Smooth muscle cell of the brain vasculature (primary cell): ENCODE measurements at regions not wholly inside any gene's neighbourhood (a gene's known extent, or its start where the extent isn't known, plus 50 kb on each side); places are given as distances from the start of the nearest gene placed in this dataset.
A peak's percentile ranks its signal among the peaks of the same experiment; 100 is the strongest.
"Not testable (repeated sequence)": the region's sequence is repeated elsewhere in the genome, so short reads cannot be mapped to it uniquely, and the experiment has no call there.

Source experiments
- DNase-seq: peaks from one replicate; pipeline ENCODE4 v3.0.0-alpha.2; 2012; ENCODE audit warnings: low read depth, low spot score

DNA sequence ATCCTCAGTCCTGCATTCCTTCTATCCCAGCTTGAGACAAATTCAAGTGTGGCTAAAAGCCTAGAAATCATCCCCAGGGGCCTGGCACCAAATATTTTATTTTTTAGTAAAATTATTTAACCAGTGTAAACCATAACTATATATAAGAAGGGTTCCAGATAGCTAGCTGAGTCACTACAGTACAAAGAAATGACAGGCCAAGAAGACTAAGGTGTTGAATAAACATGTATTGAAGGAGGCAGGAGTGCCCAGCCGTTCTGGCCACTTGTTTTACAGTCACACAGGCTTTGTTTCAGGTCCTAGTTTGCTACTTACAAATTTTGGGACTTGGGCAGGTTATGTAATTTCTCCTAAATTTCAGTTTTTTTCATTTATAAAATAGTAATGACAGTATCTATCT lies 225.9 kb upstream of the PITX2 start:
- DNase-seq = no peak

DNA sequence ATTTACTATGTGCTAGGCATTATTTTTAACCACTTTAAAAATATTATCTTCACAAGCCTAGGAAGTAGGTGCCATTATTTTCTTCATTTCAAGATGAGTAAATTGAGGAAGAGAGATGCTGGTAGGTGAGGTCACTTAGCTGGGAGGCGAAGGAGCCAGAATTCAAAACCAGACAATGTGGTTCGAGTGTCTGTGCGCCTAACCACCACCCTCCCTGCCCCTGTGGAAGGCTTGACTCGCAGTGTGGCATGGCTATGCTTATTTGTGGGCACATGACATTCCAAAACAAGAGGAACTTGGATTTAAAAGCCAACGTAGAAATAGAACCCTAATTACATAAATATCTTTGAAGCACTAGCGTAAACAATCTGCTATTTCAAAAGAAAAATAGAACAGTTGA lies 226.6 kb upstream of the PITX2 start:
- no peak for DNase-seq

DNA sequence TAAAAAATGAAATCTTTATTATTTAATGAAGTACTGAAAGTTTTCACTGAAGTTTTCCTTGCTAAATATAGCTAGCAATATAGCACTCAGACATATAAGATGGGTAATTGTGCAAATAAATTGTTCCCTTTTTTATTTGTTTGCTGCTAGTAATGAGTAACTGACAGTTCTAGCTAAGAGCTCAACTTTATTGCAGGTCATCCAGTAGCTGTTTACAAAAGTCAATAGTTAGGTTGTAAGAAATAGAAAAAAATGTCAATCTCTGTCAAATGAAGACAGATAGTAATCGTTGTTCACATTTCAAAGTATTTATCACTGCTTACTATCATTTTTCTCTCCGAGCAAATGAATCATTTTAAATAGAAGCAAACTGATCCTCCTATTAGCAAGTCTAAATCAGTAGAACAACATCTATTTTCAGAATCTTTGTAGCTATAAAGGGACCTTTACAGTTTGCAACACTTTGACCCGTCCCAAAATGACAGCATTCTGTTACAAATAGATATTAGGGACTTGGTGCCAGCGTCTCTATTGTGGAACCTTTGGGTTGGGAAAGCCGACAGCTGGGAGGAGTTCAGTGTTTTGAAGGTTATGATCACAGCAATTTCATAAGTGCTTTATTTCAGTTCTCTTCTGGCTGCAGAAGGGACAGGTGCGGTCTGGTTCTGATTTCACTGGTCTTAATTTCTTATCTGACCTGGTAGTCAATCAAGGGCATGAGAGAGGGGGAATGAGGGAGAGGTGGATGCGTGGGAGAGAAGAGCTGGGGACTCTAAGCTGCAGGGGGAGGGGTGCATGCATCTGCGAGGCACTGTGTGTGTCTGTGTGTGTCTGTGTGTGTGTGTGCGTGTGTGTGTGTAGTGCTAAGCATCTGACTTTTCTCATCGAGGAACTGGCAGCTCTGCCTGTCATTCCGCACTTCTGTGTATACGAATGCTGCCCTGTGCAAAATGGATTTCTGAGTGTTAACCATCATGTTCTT lies 227.9 kb upstream of the PITX2 start:
- DNase-seq = no peak

GRCh38 chr4:110851989-110852388 lies 229.1 kb upstream of the PITX2 start:
- DNase-seq = no peak

GRCh38 chr4:110852793-110853192 lies 229.9 kb upstream of the PITX2 start:
- no peak for DNase-seq

GRCh38 chr4:110853242-110853641 lies 230.4 kb upstream of the PITX2 start:
- DNase-seq = no peak

- DNase-seq = peak; percentile 29
Observed at GRCh38 chr4:110854021-110854678, 231.3 kb upstream of the PITX2 start.

GRCh38 chr4:110860125-110860524 lies 237.2 kb upstream of the PITX2 start:
- DNase-seq = no peak

GRCh38 chr4:110860901-110861300 lies 238.0 kb upstream of the PITX2 start:
- DNase-seq = no peak

DNA sequence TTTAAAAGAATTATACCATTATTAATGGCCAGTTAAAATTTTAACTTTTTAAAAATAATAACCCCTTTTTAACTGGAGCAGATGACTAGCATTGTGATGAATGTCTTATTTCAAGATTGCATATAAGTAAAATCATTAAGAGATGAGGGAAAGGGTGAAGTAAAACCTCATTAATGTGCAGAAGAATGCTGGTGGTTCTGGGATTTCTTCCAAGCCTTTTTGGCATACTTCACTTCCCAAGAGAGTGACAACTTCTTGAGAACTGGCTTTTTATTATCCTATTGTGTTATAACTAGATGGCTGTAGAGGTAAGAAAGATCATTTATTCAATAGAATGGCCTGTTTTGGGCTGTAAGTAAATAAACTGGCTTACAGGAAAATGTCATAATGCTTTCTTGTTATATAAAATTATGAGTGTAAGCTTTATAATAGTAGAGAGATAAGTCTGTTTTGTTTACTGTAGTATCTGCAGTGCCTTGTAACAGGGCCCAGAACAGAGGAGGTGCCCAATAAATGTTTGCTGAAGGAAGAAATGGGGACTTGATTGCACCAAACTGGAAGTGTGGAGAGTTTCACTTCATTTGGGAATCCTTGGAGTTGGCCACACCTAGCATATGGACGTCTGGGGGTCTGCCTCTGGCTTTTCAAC lies 242.9 kb upstream of the PITX2 start:
- no peak for DNase-seq

- no peak for DNase-seq
Observed at GRCh38 chr4:110867251-110867960, 244.5 kb upstream of the PITX2 start.

DNA sequence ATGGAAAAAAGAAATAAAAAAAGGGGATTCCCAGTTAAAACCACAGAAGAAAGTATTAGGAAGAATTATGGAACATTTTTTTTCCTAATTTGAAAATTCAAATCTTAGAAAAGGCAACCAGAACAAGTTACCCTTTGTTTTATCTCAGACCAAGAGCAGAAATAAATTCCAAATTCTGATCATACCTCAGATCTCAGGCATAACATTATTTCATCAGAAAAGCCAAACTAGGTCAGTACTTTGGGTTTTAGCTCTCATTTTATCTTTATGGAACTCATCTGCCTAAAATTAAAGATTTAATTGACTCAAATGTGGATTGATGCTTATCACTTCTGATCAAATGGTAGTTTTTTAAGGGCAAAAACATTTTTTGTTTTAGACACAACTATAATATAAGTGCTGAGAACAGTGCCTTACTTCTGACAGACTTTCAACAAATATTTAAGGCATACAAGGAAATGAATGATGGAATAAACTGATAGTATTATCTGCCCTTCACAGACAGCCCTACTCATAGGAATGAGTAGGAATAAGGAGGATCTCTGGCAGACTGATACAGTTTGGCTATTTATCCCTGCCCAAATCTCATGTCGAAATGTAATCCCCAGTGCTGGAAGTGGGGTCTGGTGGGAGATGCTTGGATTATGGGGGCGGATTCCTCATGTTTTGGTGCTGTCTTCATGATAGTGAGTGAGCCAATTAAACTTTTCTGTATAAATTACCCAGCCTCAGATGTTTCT lies 245.3 kb upstream of the PITX2 start:
- no peak for DNase-seq

DNA sequence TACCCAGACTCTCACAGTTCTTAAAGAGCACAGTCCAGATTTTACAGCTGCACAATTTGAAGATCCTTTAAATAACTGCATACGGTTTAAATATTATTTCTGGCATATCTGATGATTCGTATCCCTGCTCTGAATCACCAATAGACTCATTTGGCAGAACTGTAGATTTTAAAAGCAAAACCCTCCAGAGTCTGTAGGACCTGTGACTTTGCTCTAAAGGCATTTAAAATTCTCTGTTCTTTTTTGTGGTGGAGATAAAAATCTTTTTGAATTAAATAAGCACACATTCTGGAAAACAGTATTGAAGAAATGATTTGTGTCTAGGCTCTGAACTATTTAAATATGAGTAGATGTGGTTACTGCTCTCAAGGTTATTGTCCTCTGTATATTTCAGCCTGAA lies 246.2 kb upstream of the PITX2 start:
- DNase-seq = no peak

DNA sequence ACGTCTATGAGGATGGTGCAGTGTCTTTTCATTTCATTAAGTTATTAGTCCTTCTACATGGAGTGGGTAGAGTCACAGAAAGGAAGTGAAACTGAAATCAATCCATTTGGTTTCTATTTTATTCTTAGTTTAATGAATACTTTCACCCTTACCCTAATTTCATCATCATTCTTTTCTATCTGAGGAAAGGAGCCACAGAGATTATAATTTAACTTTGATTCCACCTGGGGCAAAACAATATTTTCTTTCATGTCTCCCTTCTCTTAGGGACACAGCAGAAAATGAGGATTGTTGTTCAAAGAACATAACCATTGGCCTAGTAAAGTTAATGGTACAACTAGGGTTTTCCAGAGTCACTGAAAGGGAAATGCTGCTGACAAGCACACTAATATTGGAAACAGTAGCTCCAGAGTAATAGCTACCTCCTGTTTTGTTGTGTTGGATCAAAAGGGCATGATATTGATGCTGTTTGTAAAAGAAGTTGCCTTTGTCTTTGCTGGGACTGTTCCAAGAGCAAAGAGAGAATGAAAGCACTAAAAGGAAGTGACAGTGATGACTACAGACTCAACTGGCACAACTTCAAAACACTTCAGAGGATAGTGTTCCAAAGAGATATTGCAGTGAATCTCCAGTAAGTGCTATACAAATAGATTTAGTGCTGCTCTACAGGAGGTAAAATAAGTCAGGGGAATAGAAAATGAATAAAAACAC lies 247.1 kb upstream of the PITX2 start:
- peak; percentile 31 for DNase-seq

DNA sequence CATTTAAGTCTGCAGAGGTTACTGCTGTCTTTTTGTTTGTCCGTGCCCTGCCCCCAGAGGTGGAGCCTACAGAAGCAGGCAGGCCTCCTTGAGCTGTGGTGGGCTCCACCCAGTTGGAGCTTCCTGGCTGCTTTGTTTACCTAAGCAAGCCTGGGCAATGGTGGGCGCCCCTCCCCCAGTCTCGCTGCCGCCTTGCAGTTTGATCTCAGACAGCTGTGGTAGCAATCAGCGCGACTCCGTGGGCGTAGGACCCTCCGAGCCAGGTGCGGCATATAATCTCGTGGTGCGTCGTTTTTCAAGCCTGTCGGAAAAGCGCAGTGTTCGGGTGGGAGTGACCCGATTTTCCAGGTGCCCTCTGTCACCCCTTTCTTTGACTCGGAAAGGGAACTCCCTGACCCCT lies 253.3 kb upstream of the PITX2 start:
- DNase-seq = not testable (repeated sequence)

- DNase-seq = no peak
Observed at GRCh38 chr4:110876866-110877265, 254.0 kb upstream of the PITX2 start.

DNA sequence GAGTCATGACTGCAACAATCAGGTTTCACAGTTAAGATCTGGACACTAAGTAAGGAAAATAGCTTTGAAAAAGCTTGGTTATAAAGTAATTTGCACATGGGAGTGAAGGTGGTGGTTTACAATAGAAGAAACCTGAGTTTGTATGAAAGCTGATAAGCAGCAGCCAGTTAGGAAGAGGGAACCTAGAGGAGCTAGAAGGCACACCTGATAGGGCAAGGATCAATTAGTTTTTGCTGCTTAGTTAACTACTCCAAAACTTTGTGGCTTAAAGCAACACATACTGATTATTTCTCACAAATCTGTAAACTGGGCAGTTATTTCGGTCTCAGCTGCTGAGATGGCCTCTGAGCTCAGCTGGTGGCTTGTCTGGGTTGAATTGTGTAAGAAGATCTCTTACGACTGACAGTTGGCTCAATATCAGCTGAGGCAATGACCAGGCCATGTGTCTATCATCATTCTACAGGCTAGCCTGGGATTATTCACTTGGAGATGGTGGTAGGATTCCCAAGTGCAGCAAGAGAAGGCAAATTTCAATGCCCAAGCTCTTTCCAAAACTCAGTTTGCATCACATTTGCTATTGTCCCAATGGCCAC lies 255.0 kb upstream of the PITX2 start:
- DNase-seq = no peak

DNA sequence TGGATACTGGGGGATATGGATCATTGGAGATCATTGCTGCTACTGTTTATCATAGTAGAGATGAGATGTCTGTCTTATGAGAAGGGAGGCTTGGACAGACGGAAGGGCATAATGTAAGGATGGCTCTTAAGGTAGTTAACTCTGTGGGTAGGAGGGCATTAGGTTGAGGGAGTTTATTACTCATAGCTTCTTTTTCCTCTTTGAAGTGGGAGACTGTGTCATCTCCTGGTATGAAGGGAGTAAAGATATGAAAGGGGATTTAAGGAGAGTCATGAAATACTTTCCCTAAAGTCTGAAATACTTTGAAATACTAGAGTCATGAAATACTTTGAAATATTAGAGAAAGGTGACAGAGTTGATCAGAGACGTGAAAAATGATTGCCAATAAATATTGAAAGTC lies 255.5 kb upstream of the PITX2 start:
- DNase-seq = no peak

DNA sequence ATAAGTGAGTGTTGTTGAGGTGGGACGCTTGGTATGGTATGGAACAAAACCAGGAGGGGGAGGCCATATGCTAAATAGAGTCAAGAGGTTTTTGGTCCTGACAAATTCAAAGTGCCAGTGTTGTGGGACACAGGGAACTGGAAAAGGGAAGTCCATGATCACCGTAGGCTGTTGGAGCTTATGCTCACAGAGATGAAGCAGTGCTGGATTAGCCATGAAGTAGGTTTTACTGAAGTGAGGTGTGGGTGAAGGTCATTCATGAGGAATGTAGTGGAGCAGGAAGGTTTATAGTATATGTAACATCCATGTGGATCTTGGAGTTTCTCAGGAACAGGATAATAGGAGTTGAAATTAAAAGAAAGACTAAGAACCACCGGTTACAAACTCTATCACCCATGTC lies 256.1 kb upstream of the PITX2 start:
- DNase-seq = no peak

DNA sequence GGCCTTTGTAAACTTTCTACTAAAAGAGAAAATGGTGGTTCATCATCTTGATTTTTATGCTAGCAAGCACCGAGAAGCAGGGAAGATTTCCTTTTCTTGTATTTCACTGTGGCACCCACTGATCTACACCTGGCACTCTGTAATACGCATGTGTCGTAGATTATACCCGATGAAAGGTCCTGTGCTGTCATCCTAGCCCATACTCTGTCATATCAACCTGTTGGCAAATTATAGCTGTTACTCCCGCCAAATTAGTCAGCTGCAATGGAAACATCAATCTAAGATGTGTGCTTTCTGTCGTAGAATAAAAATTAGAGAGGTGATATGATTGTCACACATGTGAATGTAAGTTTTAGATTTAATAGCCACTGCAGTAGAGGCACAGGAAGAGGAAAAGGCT lies 263.4 kb upstream of the PITX2 start:
- no peak for DNase-seq
